Keratinocyte (primary cell): ENCODE measurements at regions not wholly inside any gene's neighbourhood (a gene's known extent, or its start where the extent isn't known, plus 50 kb on each side); places are given as distances from the start of the nearest gene placed in this dataset.

Experiments used
- EZH2 ChIP-seq: IDR thresholded peaks from one replicate; pipeline ENCODE4 v1.6.1; 2012; ENCODE audit warnings: inconsistent platforms, mild to moderate bottlenecking, low read length, moderate library complexity
- TF ChIP-seq, protein P1 (sequence below), 3 experiments: IDR thresholded peaks in 1 of 3; conservative IDR thresholded peaks in 1 of 3; optimal IDR thresholded peaks in 1 of 3; 2 replicates in 2 of 3; 3 replicates in 1 of 3; pipeline versions ENCODE3 to v1.5.1; 2011; ENCODE audit warnings: low read length in 3 of 3, mild to moderate bottlenecking in 3 of 3, moderate library complexity in 2 of 3, control low read depth in 1 of 3, inconsistent platforms in 1 of 3; ENCODE audit not compliant: insufficient read depth in 2 of 3; ENCODE audit errors: extremely low read depth in 1 of 3

DNA sequence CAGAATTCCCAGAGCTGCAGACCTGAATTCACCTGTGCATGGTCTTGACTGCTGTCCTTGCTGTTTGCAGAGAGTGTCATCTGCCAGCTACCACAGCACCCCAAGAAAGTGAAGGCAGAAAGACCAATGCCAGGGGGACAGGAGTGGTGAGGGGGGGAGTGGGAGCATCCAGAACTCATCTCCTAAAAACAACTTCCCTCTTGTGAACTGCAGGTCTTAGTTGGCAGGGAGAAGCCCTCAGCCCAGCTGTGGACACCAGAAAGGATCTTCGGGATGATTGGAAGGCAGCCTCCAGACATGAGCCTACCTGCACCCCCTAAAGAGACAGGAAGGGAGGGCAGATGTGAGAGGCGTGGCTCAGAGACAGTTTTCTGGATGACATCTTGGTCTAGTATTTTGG is 615.8 kb upstream of the MGMT start:
- TF ChIP-seq, protein P1, sequence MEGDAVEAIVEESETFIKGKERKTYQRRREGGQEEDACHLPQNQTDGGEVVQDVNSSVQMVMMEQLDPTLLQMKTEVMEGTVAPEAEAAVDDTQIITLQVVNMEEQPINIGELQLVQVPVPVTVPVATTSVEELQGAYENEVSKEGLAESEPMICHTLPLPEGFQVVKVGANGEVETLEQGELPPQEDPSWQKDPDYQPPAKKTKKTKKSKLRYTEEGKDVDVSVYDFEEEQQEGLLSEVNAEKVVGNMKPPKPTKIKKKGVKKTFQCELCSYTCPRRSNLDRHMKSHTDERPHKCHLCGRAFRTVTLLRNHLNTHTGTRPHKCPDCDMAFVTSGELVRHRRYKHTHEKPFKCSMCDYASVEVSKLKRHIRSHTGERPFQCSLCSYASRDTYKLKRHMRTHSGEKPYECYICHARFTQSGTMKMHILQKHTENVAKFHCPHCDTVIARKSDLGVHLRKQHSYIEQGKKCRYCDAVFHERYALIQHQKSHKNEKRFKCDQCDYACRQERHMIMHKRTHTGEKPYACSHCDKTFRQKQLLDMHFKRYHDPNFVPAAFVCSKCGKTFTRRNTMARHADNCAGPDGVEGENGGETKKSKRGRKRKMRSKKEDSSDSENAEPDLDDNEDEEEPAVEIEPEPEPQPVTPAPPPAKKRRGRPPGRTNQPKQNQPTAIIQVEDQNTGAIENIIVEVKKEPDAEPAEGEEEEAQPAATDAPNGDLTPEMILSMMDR (optimal IDR thresholded peaks at IDR 0.05 in 1 of 3, IDR thresholded peaks at IDR 0.05 in 1 of 3, conservative IDR thresholded peaks at IDR 0.05 in 1 of 3; ENCODE audit: extremely low read depth in 1 of 3, insufficient read depth in 2 of 3, low read length in 3 of 3), result no peak
- no peak for TF ChIP-seq EZH2
